ENCODE measurements at regions not wholly inside any gene's neighbourhood (a gene's known extent, or its start where the extent isn't known, plus 50 kb on each side); places are given as distances from the start of the nearest gene placed in this dataset.
"Not testable (repeated sequence)": the region's sequence is repeated elsewhere in the genome, so short reads cannot be mapped to it uniquely, and the experiment has no call there.

- H3K4me1 ChIP-seq (ENCODE audit: insufficient read depth, low read length); H3K9me3 ChIP-seq (ENCODE audit: control insufficient read depth, insufficient read depth, low read length); H3K9ac ChIP-seq (ENCODE audit: low read depth, low read length); H3K36me3 ChIP-seq (ENCODE audit: insufficient read depth, low read length): not testable (repeated sequence)
Measured at GRCh38 chr7:29709002-29709401, 97.3 kb upstream of the WIPF3 start.

DNA sequence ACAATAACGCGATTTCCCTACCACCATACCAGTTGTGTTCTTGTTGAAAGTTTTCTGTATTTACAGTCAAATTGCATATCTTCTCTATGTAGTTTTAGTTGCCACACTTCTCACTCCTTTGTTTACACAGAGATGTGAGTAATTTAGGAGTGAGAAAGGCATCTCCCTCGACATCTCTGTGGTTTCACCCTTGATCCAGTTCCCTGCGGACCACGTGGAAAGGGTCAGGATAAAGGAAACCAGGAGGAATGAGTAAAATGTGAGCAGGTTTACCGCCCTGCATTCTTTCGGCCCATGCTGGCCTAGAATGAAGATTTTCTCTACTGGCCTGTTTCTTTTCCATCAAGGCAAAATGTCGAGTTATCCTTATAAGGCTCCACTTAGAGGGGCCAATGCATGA is 83.2 kb upstream of the WIPF3 start:
- not testable (repeated sequence) for H3K36me3 ChIP-seq (ENCODE audit: insufficient read depth, low read length); H3K9ac ChIP-seq (ENCODE audit: low read depth, low read length)

GRCh38 chr7:29723599-29723998 is 82.7 kb upstream of the WIPF3 start:
- no peaks in the 10 kb centered on the region for H3K9me3 ChIP-seq (ENCODE audit: control insufficient read depth, insufficient read depth, low read length)
- peaks cover 5% of the 10 kb centered on the region for H3K4me1 ChIP-seq (ENCODE audit: insufficient read depth, low read length)
- H3K36me3 ChIP-seq (ENCODE audit: insufficient read depth, low read length): no peaks in the 10 kb centered on the region
- no peak overlapping the region for H3K9ac ChIP-seq (ENCODE audit: low read depth, low read length)

More for the DNA sequence above, 83.2 kb upstream of the WIPF3 start:
- H3K9me3 ChIP-seq (ENCODE audit: control insufficient read depth, insufficient read depth, low read length); H3K4me1 ChIP-seq (ENCODE audit: insufficient read depth, low read length): not testable (repeated sequence)

DNA sequence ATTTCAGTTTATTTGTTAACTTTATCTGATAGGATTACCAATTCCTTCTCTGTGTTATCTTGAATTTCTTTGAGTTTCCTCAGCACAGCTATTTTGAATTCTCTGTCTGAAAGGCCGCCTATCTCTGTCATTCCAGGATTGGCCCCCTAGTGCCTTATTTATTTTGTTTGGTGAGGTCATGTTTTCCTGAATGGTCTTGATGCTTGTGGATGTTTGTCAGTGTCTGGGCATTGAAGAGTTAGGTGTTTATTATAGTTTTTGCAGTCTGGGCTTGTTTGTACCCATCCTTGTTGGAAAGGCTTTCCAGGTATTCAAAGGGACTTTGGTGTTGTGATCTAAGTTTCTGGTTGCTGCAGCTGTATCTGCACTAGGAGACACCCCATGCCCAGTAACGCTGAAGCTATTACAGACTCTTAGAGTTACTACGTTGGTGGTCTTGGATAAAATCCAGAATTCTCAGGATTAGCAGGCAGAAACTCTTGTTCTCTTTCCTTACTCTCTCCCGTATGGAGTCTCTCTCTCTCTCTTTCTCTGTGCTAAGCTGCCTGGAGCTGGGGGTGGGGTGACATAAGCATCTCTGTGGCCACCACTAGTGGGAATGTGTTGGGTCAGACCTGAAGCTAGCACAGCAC is 76.7 kb upstream of the WIPF3 start:
- H3K9ac ChIP-seq (ENCODE audit: low read depth, low read length); H3K36me3 ChIP-seq (ENCODE audit: insufficient read depth, low read length); H3K4me1 ChIP-seq (ENCODE audit: insufficient read depth, low read length); H3K9me3 ChIP-seq (ENCODE audit: control insufficient read depth, insufficient read depth, low read length): not testable (repeated sequence)

GRCh38 chr7:29734246-29734731 is 72.0 kb upstream of the WIPF3 start:
- H3K9me3 ChIP-seq (ENCODE audit: control insufficient read depth, insufficient read depth, low read length): no peaks in the 10 kb centered on the region

GRCh38 chr7:29747645-29748245 is 58.6 kb upstream of the WIPF3 start:
- not testable (repeated sequence) for H3K9me3 ChIP-seq (ENCODE audit: control insufficient read depth, insufficient read depth, low read length); H3K4me1 ChIP-seq (ENCODE audit: insufficient read depth, low read length); H3K9ac ChIP-seq (ENCODE audit: low read depth, low read length); H3K36me3 ChIP-seq (ENCODE audit: insufficient read depth, low read length)

More at GRCh38 chr7:29734246-29734731, 72.0 kb upstream of the WIPF3 start:
- Histone ChIP-seq H3K36me3 (ENCODE audit: insufficient read depth, low read length) (no peaks in the 10 kb centered on the region), H3K9ac (ENCODE audit: low read depth, low read length) (no peak overlapping the region), H3K4me1 (ENCODE audit: insufficient read depth, low read length) (no peaks in the 10 kb centered on the region)

DNA sequence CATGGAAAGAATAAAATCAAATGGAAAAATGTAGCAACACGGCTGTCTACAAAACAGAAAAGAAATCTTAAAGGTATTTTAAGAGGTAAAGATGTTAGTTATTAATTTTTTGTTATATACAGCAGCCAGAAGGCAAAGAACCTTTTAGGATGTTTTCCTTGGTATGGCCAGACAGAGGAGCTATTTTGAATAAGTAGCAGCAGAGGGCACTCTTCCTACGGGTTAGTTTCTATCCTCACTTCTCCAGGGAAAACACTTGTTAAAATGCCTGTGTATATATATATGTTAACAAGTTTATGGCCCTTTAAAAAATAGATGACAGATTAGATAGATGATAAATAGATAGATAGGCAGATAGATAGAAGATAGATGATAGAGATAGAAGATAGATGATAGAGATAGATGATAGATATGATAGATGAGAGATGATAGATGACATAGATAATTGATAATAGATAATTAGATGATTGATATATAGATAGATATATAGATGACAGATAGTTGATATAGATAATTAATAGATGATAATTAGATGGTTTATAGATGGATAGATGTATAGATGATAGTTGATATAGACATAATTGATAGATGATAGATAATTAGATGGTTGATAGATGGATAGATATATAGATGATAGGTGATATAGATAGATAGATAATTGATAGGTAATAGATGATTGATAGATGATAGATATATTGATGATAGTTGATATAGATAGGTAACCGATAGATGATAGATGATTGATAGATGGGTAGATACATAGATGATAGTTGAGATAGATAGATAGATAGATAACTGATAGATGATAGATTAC is 57.8 kb upstream of the WIPF3 start:
- H3K36me3 ChIP-seq (ENCODE audit: insufficient read depth, low read length): no peaks in the 10 kb centered on the region
- H3K4me1 ChIP-seq (ENCODE audit: insufficient read depth, low read length): no peaks in the 10 kb centered on the region
- H3K9ac ChIP-seq (ENCODE audit: low read depth, low read length): no peak overlapping the region
- H3K9me3 ChIP-seq (ENCODE audit: control insufficient read depth, insufficient read depth, low read length): no peaks in the 10 kb centered on the region

DNA sequence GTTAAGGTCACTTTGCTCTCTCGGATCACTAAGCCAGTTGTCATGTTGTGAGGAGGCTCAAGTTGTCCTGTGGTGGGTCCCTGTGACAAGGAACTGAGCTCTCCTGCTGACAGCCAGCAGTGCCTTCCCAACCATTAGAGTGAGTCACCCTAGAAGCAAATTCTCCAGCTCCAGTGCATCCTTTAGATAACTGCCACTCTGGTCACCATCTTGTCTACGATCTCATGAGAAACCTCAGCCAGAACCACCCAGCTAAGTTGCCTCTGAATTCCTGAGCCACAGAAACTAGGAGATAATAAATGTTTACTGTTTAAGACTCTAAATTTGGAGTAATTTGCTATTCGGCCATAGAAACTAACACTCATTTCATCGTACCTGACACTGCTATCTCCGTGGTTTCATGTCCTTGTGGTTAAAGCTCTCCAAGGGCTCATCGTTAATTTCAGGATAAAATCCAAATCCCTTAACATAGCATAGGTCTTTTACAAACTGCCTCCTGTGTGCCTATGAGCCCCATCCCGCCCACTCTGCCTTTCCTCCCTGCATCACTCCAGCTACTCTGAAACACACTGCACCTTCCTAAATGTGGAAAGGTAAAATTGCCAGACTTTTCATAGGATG is 56.5 kb upstream of the WIPF3 start:
- Histone ChIP-seq H3K4me1 (ENCODE audit: insufficient read depth, low read length) (no peaks in the 10 kb centered on the region), H3K36me3 (ENCODE audit: insufficient read depth, low read length) (no peaks in the 10 kb centered on the region), H3K9me3 (ENCODE audit: control insufficient read depth, insufficient read depth, low read length) (no peaks in the 10 kb centered on the region), H3K9ac (ENCODE audit: low read depth, low read length) (no peak overlapping the region)

GRCh38 chr7:29750373-29750940 is 55.9 kb upstream of the WIPF3 start:
- not testable (repeated sequence) for H3K9ac ChIP-seq (ENCODE audit: low read depth, low read length); H3K9me3 ChIP-seq (ENCODE audit: control insufficient read depth, insufficient read depth, low read length); H3K4me1 ChIP-seq (ENCODE audit: insufficient read depth, low read length); H3K36me3 ChIP-seq (ENCODE audit: insufficient read depth, low read length)

DNA sequence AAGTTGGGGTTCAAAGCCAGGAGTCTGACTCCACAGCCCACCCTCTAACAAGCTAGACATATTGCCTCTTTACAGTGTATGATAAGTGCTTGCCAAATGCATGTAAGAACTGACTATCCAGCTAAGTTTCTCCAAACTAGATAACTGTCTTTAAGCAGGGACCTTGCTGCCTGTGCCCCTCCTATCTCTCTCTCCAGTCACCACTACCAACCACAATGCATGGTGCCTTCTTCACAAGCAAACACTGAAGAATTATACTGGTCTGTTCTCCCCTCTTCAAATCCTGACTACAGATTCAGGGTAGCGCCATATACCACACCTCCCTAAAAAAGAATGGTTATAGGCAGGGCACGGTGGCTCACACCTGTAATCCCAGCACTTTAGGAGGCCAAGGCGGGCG is 55.3 kb upstream of the WIPF3 start:
- not testable (repeated sequence) for H3K4me1 ChIP-seq (ENCODE audit: insufficient read depth, low read length); H3K36me3 ChIP-seq (ENCODE audit: insufficient read depth, low read length); H3K9ac ChIP-seq (ENCODE audit: low read depth, low read length); H3K9me3 ChIP-seq (ENCODE audit: control insufficient read depth, insufficient read depth, low read length)

GRCh38 chr7:29754874-29755490 is 51.3 kb upstream of the WIPF3 start:
- H3K36me3 ChIP-seq (ENCODE audit: insufficient read depth, low read length): no peaks in the 10 kb centered on the region
- H3K9me3 ChIP-seq (ENCODE audit: control insufficient read depth, insufficient read depth, low read length): no peaks in the 10 kb centered on the region
- no peak overlapping the region for H3K9ac ChIP-seq (ENCODE audit: low read depth, low read length)
- H3K4me1 ChIP-seq (ENCODE audit: insufficient read depth, low read length): no peaks in the 10 kb centered on the region
